T-helper 2 cell treated with Interferon-gamma antibody and Interleukin-4, amounts not matched to agents 5 μg/mL and 100 μg/mL, for 36 hours (primary cell): ENCODE measurements at regions not wholly inside any gene's neighbourhood (a gene's known extent, or its start where the extent isn't known, plus 50 kb on each side); places are given as distances from the start of the nearest gene placed in this dataset.

Source experiments
- DNase-seq: peaks from one replicate; pipeline ENCODE4 v3.0.0; 2021; ENCODE audit warnings: low spot score
- H3K27ac Mint-ChIP-seq: one replicate; pipeline ENCODE4 v1.8.0; 2021; ENCODE audit warnings: mild to moderate bottlenecking, mixed read lengths
- H3K27me3 Mint-ChIP-seq: one replicate; pipeline ENCODE4 v1.8.0; 2021; ENCODE audit warnings: low read depth, mixed read lengths
- H3K36me3 Mint-ChIP-seq: one replicate; pipeline ENCODE4 v1.8.0; 2021; ENCODE audit warnings: low read depth, mixed read lengths
- H3K4me1 Mint-ChIP-seq: one replicate; pipeline ENCODE4 v1.8.0; 2021; ENCODE audit warnings: low read depth, mixed read lengths
- H3K4me3 Mint-ChIP-seq: one replicate; pipeline ENCODE4 v1.8.0; 2022; ENCODE audit warnings: mild to moderate bottlenecking, moderate library complexity, mixed read lengths
- H3K9me3 Mint-ChIP-seq: one replicate; pipeline ENCODE4 v1.8.0; 2021; ENCODE audit warnings: mixed read lengths

DNA sequence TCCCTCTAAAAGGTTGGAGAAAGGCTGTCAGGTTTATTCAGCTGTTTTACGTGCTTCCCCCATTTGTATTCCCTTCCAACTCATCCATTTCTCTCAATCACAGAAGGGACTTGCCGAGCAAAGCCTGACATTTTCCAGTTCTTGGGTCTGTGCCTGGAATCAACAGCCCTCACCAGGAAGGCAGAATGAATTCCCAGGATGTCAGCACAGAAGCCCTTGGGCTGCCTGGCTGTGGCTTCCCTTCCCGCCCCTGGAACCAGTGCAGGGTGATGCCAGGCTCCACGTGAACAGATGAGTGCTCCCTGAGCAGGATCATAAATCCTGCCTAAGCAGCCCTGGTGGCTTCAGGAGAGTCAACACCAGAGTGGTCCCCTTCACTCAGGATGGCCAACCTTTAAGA is 86.1 kb upstream of the CD83 start:
- Mint-ChIP-seq H3K4me1 (no peaks in the 10 kb centered on the region), H3K36me3 (no peaks in the 10 kb centered on the region), H3K27ac (no peak overlapping the region), H3K4me3 (no peak overlapping the region), H3K27me3 (peaks cover 35% of the 10 kb centered on the region), H3K9me3 (no peaks in the 10 kb centered on the region)
- DNase-seq: no peak

DNA sequence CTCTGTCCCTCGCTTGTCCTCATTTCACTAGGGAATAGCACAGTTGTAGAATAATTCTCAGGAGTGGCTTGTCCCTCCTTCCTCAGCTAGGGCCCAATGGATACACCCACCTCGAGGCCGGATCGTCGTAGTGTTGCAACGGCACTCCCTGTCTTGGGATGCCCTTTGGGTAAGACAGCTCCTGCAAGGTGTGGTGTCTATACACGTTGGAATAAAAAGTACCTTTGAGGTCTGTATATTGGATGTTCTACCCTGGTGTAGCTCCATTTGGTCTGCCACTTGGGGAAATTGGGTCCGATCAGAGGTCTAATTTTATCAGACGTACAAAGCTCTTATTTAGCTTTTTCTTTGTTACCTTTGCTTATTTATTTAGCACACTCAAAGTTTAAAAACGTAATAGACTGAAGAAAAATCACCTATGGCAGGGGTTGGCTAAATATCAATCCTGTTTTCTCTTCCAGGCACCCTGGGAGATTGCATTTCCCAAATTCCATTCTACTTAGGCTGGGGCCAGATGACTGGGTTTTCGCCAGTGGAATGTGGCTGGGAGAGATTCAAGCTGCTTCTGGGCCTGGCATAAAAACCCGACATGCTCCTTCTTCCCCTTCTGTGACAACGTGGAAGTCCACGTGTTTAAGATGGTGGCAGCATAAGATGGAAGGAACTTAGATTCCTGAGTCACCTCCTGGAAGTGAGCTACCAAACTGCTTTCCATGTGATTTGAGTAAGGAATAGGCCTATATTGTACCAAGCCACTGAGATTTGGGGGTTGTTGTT is 82.3 kb upstream of the CD83 start:
- no peaks in the 10 kb centered on the region for H3K36me3 Mint-ChIP-seq
- no peaks in the 10 kb centered on the region for H3K9me3 Mint-ChIP-seq
- DNase-seq: no peak
- H3K4me1 Mint-ChIP-seq: peaks cover 10% of the 10 kb centered on the region
- H3K4me3 Mint-ChIP-seq: no peak overlapping the region
- no peak overlapping the region for H3K27ac Mint-ChIP-seq
- peaks cover 29% of the 10 kb centered on the region for H3K27me3 Mint-ChIP-seq

DNA sequence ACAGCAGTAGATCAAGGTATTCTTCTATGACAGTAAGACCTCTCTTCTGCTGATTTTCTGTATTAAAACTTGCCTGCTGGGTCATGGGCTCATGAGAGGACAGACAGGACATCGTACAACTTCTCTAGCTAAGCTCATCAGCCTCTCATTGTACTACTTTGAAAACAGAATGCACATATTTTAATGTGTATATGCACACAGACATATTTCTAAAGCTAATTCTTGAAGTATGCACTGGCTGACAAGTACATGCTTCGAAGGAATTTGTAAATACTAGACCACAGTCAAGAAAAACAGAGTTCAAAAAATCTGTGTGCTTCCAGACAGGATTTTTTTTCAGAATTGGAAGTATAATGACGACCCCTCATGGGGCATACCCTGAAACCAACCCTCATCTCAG is 81.7 kb upstream of the CD83 start:
- no peak for DNase-seq
- Mint-ChIP-seq H3K27ac (no peak overlapping the region), H3K36me3 (no peaks in the 10 kb centered on the region), H3K9me3 (no peaks in the 10 kb centered on the region), H3K4me3 (no peak overlapping the region), H3K4me1 (peaks cover 10% of the 10 kb centered on the region), H3K27me3 (peaks cover 29% of the 10 kb centered on the region)

DNA sequence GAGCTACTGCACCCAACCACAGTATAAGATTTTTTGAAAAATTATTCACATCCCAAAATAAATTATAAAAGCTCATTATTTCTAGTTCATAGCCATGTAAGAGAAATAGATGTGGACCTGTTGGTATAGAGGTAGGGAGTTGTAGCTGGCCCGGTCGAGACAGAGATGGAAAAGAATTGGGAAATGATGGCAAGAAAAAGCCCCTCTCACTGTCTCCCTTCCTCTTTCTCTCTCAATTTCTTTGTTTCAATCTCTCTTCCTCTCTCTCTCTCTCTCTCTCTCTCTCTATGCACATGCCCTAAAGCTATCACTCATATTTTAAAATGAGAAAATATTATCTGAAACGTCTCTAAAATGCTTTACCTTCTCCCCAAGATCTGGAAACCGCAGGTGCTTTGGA is 80.7 kb upstream of the CD83 start:
- Mint-ChIP-seq H3K9me3 (no peaks in the 10 kb centered on the region), H3K4me1 (peaks cover 10% of the 10 kb centered on the region), H3K36me3 (no peaks in the 10 kb centered on the region), H3K27ac (no peak overlapping the region), H3K27me3 (peaks cover 34% of the 10 kb centered on the region), H3K4me3 (no peak overlapping the region)
- no peak for DNase-seq

DNA sequence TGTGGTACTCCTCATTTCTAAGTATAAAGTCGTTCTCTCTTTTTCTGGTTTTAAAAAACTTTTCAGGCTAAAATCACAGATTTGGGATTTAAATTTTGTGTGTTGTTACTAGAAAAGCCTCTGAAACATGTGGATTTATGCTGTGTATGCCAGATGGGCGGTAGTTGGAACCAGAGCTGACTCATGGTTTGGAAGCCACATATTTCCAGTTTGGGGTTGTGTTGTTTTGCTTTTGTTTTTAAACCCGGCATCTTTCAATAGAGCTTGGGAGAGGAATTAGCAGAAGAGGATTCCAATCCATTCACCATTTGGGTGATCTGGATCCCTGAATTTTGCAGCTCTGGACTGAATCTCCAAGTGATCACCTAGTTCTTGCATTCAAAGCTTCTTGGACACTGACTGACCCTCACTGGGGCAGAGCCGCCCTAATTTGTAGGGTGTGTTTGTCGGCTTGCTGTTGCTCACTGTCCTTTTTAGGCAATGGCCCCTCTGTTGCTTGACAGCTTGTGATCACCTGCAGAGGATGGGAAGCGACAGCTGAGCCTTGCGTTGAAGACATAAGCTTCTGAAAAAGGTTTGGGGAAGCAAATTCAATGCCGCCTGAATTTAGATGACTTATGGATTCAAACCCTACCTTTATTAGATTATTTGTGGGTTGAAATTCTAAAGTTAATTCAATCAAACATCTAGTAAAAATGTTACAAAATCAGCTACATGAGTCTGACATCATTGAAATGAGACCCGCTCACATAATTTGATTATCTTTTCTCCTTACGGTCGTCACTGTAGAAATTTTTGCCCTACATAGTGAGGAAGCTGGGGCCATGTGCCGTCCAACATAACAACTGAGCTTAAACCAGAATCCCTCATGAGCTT is 79.9 kb upstream of the CD83 start:
- Mint-ChIP-seq H3K36me3 (no peaks in the 10 kb centered on the region), H3K9me3 (no peaks in the 10 kb centered on the region), H3K4me3 (peak overlapping the region; percentile 18), H3K4me1 (peaks cover 10% of the 10 kb centered on the region), H3K27ac (no peak overlapping the region), H3K27me3 (peaks cover 34% of the 10 kb centered on the region)
- peak; percentile 10 for DNase-seq

DNA sequence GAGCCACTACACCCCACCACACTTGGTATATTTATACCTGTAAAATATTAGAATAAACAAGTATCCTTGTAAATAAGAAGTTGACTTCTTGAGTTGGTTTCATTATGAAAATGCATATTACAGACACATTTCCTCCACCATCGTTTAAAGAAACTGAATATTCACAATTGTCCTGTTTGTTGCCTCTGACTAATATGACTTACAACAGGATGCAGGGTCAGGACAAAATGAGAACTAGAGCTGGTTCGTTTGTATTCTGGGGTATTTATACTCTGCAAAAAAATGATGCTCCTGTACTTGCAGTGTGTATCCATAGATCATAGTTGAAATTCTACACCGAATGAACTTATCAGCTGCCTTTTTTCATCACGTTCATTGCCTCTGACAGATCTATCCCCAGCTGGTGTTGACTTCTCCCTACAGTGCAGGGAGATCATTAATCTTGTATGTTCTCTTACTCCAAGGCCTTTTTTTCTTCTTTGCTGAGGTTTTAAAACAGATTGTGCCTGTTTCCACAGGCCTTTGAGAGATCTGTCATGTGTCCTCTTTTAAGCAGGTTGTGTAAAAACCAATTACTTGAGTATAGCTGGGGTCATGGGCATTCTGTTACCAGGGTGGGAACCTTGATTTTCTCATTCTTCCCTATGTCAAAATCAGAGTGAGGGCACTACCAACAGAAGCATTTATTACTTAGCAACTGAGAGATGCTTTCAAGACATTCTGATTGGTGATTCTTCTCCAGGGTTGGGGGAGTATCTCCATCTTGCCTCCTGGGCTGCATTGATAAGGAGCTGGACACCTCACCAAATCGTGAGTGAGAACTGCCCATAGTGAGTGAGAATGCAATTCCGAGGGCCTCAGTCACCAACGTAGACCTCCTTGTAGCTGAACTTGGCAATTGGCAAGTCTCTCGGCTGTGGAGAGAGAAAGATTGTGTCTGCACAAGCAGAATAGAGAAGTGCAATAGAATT is 78.8 kb upstream of the CD83 start:
- no peak for DNase-seq
- peaks cover 40% of the 10 kb centered on the region for H3K27me3 Mint-ChIP-seq

DNA sequence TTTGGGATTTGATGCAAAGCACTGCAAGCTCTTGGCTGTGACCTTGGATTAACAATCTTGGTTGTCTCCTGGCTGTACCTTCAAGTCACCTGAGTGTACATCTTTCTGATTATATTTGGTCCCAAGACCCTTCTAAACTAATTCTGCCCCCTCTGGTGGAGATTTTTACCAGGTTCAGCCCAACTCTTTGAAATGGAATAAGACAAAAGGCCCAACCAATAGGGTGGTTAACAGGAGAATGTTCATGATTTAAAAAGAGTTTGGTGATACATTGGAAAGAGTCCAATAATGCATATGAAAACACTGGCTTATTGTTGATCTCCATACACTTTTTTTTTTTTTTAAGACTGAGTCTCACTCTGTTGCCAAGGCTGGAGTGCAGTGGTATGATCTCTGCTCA is 77.5 kb upstream of the CD83 start:
- DNase-seq: no peak
- H3K27ac Mint-ChIP-seq: no peak overlapping the region
- peaks cover 36% of the 10 kb centered on the region for H3K27me3 Mint-ChIP-seq
- H3K9me3 Mint-ChIP-seq: no peaks in the 10 kb centered on the region
- H3K36me3 Mint-ChIP-seq: no peaks in the 10 kb centered on the region
- H3K4me3 Mint-ChIP-seq: no peak overlapping the region
- peaks cover 10% of the 10 kb centered on the region for H3K4me1 Mint-ChIP-seq

More for the DNA sequence above, 78.8 kb upstream of the CD83 start:
- H3K36me3 Mint-ChIP-seq: no peaks in the 10 kb centered on the region
- H3K27ac Mint-ChIP-seq: no peak overlapping the region
- H3K9me3 Mint-ChIP-seq: no peaks in the 10 kb centered on the region
- peaks cover 10% of the 10 kb centered on the region for H3K4me1 Mint-ChIP-seq
- H3K4me3 Mint-ChIP-seq: no peak overlapping the region

DNA sequence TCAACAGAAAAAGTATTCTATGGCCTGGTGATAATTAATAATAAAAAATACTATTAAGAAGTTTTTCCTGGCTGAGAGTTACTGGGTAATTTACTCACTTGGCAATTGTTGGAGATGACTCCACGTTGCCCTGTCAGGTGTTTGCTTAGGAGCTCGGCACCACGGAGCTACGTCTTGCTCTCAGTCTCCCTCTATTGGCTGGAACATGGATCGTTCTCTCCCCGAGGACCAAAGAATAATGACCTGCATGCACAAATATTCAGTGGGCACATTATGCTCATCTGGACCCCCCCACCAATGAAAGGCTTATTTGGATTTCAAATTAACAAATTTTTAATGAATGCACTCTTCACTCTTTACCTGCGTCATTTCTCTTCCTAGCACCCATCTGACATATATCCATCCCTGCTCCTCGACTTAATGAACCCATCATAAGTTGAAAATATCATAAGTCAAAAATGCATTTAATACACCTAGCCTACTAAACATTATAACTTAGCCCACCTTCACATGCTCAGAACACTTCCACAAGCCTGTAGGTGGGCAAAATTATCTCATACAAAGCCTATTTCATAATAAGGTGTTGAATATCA is 71.0 kb upstream of the CD83 start:
- Mint-ChIP-seq H3K27me3 (peaks cover 43% of the 10 kb centered on the region), H3K9me3 (no peaks in the 10 kb centered on the region), H3K4me1 (no peaks in the 10 kb centered on the region), H3K4me3 (no peak overlapping the region), H3K27ac (no peak overlapping the region), H3K36me3 (no peaks in the 10 kb centered on the region)
- DNase-seq: peak; percentile 26

DNA sequence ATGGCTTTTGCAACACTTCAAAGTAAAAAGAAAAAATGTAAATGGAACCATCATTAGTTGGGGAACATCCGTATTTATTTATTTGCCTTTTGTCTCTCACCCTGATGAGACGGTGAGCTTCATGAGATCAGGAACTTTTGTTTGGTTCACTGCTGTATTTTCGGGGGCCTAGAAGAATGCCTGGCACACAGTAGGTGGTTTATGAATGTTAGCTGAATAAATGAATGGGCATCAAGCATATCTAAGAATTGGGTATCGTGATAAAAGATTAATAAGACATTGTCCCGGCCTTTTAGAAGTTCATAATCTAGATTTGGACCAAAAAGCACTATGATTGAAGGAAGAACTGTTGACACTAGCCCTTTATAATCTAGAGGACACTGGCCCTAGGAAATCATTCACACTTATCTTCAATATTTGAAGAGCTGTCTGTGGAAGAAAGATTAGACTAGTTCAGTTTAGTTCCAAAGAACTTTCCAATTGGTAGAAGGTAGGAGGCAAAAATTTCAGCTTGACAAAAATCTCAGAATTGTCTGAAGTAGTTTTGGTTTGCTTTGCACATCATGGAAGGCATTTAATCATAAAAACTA is 70.3 kb upstream of the CD83 start:
- H3K4me1 Mint-ChIP-seq: no peaks in the 10 kb centered on the region
- no peak overlapping the region for H3K27ac Mint-ChIP-seq
- H3K36me3 Mint-ChIP-seq: no peaks in the 10 kb centered on the region
- H3K4me3 Mint-ChIP-seq: no peak overlapping the region
- no peak for DNase-seq
- H3K9me3 Mint-ChIP-seq: no peaks in the 10 kb centered on the region
- peaks cover 48% of the 10 kb centered on the region for H3K27me3 Mint-ChIP-seq

DNA sequence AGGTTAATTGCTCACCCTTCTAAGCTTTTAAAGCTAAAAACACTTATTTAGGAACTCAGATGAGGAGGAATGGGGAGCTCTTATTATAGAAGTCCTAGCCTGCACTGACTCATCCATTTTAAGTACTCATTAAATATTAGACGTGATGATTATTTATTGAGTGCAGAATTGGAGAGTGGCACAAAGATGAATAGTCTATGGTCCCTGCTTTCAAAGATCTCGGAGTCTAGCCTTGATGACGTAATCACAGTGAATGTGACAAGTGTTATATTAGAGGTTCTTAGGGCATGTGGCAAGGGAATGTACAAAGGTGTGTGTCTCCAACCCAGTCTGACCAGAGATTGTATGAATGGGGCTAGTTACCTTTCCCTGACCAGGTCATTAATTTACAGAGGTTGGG is 68.7 kb upstream of the CD83 start:
- no peak for DNase-seq
- peaks cover 43% of the 10 kb centered on the region for H3K27me3 Mint-ChIP-seq
- H3K4me1 Mint-ChIP-seq: no peaks in the 10 kb centered on the region
- no peak overlapping the region for H3K4me3 Mint-ChIP-seq
- H3K36me3 Mint-ChIP-seq: no peaks in the 10 kb centered on the region
- H3K9me3 Mint-ChIP-seq: no peaks in the 10 kb centered on the region
- H3K27ac Mint-ChIP-seq: no peak overlapping the region

DNA sequence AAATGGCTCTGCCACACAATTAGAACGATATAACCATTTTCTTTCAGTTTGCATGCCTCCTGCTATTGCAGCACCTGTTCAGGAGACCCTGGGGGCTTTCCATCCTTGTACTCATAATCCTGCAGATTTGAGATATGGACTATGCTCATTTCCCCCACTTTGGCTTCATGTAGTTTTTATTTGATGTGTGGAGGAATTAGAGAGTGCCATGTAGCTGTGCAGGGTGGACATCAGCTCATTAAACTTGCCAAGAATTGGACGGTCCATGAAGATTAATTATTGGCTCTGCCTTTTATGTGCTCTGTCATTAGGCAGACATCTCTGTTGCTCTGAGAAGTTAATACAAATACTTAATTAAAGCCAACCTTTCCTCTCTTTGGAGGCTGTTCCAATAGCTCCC is 66.2 kb upstream of the CD83 start:
- Mint-ChIP-seq H3K27ac (no peak overlapping the region), H3K27me3 (peaks cover 42% of the 10 kb centered on the region), H3K4me1 (no peaks in the 10 kb centered on the region), H3K9me3 (no peaks in the 10 kb centered on the region), H3K36me3 (no peaks in the 10 kb centered on the region), H3K4me3 (no peak overlapping the region)
- DNase-seq: no peak

DNA sequence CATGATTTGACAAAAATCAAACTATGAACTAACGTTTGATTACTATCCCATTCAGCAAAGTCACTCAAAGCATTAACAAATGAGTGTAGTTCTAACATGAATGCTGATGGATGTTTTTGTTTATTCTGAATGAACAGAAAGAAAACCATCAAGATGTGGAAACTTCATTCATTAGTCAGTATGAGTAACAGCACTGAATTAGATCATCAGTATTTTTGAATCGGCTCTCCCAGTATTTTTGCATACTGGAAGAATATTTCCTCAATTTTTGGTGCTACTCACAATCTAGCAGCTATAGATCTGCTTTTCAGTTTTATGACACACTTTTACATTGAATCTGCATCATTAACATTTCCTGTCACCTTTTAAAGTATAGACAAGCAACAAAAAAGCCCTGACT is 63.8 kb upstream of the CD83 start:
- no peak overlapping the region for H3K27ac Mint-ChIP-seq
- no peaks in the 10 kb centered on the region for H3K4me1 Mint-ChIP-seq
- H3K9me3 Mint-ChIP-seq: no peaks in the 10 kb centered on the region
- peaks cover 41% of the 10 kb centered on the region for H3K27me3 Mint-ChIP-seq
- no peaks in the 10 kb centered on the region for H3K36me3 Mint-ChIP-seq
- no peak for DNase-seq
- no peak overlapping the region for H3K4me3 Mint-ChIP-seq

DNA sequence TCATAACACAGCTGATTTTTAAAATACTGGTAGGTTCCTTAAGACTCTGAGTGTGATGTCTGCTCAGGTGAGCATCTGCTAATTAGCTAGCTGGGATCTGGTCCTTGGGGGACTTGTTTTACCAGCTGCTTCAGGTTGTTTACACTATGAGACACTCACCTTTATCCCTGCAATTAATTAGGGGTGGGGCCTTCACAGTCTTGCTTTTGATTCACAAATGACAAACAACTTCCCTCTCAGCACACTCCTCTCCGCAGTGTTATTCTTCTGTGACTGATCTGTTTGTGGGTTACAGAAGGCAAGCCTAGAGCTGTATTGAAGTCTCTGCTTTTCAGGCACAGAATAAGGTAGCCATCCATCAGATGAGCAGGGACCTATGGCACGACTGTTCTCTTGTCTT is 62.0 kb upstream of the CD83 start:
- no peak overlapping the region for H3K27ac Mint-ChIP-seq
- H3K36me3 Mint-ChIP-seq: no peaks in the 10 kb centered on the region
- H3K9me3 Mint-ChIP-seq: no peaks in the 10 kb centered on the region
- H3K27me3 Mint-ChIP-seq: peaks cover 38% of the 10 kb centered on the region
- H3K4me1 Mint-ChIP-seq: no peaks in the 10 kb centered on the region
- no peak overlapping the region for H3K4me3 Mint-ChIP-seq
- DNase-seq: no peak
